GM23338 (cell line): ENCODE measurements at regions not wholly inside any gene's neighbourhood (a gene's known extent, or its start where the extent isn't known, plus 50 kb on each side); places are given as distances from the start of the nearest gene placed in this dataset.

Experiments
- ATAC-seq: fragments of 200-7000 bp; cut with Tn5 transposase; 3 replicates; pipeline ENCODE4 v1.9.1; 2020
- DNase-seq: peaks from one replicate; pipeline ENCODE4 v3.0.0-alpha.2; 2015; ENCODE audit warnings: low spot score
- H2AFZ ChIP-seq: fragments of 200-600 bp; sonication (generic); 2 replicates; pipeline ENCODE4 v1.8.0; 2016; ENCODE audit warnings: antibody characterized with exemption, mild to moderate bottlenecking, moderate library complexity
- H3F3A ChIP-seq: fragments of 200-600 bp; sonication (generic); replicated peaks from 2 replicates; pipeline ENCODE4 v1.8.0; 2017; ENCODE audit warnings: antibody characterized with exemption, mixed run types, low read depth
- H3K27ac ChIP-seq: fragments of 200-600 bp; sonication (generic); 2 replicates; pipeline ENCODE4 v1.6.1; 2016; ENCODE audit warnings: low read depth
- H3K27me3 ChIP-seq: fragments of 200-600 bp; sonication (generic); 2 replicates; pipeline ENCODE4 v1.8.0; 2016; ENCODE audit warnings: mild to moderate bottlenecking, mixed run types, moderate library complexity; ENCODE audit not compliant: insufficient read depth
- H3K36me3 ChIP-seq: fragments of 200-600 bp; sonication (generic); 2 replicates; pipeline ENCODE4 v1.8.0; 2016; ENCODE audit warnings: mild to moderate bottlenecking; ENCODE audit not compliant: insufficient read depth
- H3K4me1 ChIP-seq: fragments of 200-600 bp; sonication (generic); 2 replicates; pipeline ENCODE4 v1.8.0; 2016; ENCODE audit warnings: mild to moderate bottlenecking, moderate library complexity; ENCODE audit not compliant: insufficient read depth
- H3K4me2 ChIP-seq: fragments of 200-600 bp; sonication (generic); 2 replicates; pipeline ENCODE4 v1.7.1; 2017; ENCODE audit warnings: mixed run types
- H3K4me3 ChIP-seq: fragments of 200-600 bp; sonication (generic); 2 replicates; pipeline ENCODE4 v1.6.1; 2016; ENCODE audit warnings: mixed run types
- H3K79me2 ChIP-seq: fragments of 200-600 bp; sonication (generic); replicated peaks from 2 replicates; pipeline ENCODE4 v1.8.0; 2017; ENCODE audit warnings: mild to moderate bottlenecking; ENCODE audit not compliant: insufficient read depth
- H3K9me2 ChIP-seq: fragments of 200-600 bp; sonication (generic); 2 replicates; pipeline ENCODE4 v1.8.0; 2017; ENCODE audit not compliant: insufficient read depth
- H4K20me1 ChIP-seq: fragments of 200-600 bp; sonication (generic); replicated peaks from 2 replicates; pipeline ENCODE4 v1.8.0; 2017; ENCODE audit warnings: mild to moderate bottlenecking; ENCODE audit not compliant: insufficient read depth
- H3K27ac Mint-ChIP-seq: 2 replicates; pipeline ENCODE4 v1.8.0; 2020; ENCODE audit warnings: inconsistent platforms, mild to moderate bottlenecking, moderate library complexity, mixed read lengths
- H3K27me3 Mint-ChIP-seq: 3 replicates; pipeline ENCODE4 v1.8.0; 2022; ENCODE audit warnings: low read depth, mild to moderate bottlenecking, moderate library complexity, mixed read lengths, inconsistent platforms; ENCODE audit not compliant: insufficient read depth, poor library complexity
- H3K36me3 Mint-ChIP-seq: 3 replicates; pipeline ENCODE4 v1.8.0; 2021; ENCODE audit warnings: low read depth, mild to moderate bottlenecking, inconsistent platforms, moderate library complexity, mixed read lengths
- H3K4me1 Mint-ChIP-seq: 3 replicates; pipeline ENCODE4 v1.8.0; 2020; ENCODE audit warnings: mild to moderate bottlenecking, inconsistent platforms, mixed read lengths
- H3K4me3 Mint-ChIP-seq: 3 replicates; pipeline ENCODE4 v1.8.0; 2021; ENCODE audit warnings: moderate library complexity, mild to moderate bottlenecking, inconsistent platforms, mixed read lengths
- H3K9me3 Mint-ChIP-seq: 3 replicates; pipeline ENCODE4 v1.8.0; 2020; ENCODE audit warnings: moderate library complexity, mild to moderate bottlenecking, inconsistent platforms, mixed read lengths
- CREB1 ChIP-seq: fragments of 250-450 bp; sonication (Bioruptor Pico); IDR thresholded peaks from 2 replicates; pipeline ENCODE4 v1.5.0; 2020; ENCODE audit warnings: low read depth, mild to moderate bottlenecking, moderate library complexity
- CTCF ChIP-seq, 2 experiments: fragments of 200-600 bp in 1 of 2; sonication (generic) in 1 of 2; conservative IDR thresholded peaks; 2 replicates each; pipeline versions ENCODE4 v1.5.1 to v1.6.1; 2016 to 2017; ENCODE audit warnings: antibody characterized with exemption in 2 of 2, low read depth in 2 of 2, mild to moderate bottlenecking in 2 of 2, moderate library complexity in 1 of 2
- EZH2 ChIP-seq: fragments of 200-600 bp; sonication (generic); IDR thresholded peaks from one replicate; pipeline ENCODE4 v1.8.0; 2017; ENCODE audit warnings: antibody characterized with exemption, mild to moderate bottlenecking, low read depth; ENCODE audit not compliant: unreplicated experiment
- EZH2phosphoT487 ChIP-seq: fragments of 200-600 bp; sonication (generic); IDR thresholded peaks from one replicate; pipeline ENCODE4 v1.8.1; 2018; ENCODE audit warnings: antibody characterized with exemption; ENCODE audit not compliant: unreplicated experiment
- JUNB ChIP-seq: IDR thresholded peaks from one replicate; pipeline ENCODE4 v1.6.1; 2016; ENCODE audit warnings: antibody characterized with exemption; ENCODE audit not compliant: unreplicated experiment
- NANOG ChIP-seq: IDR thresholded peaks from 2 replicates; pipeline ENCODE4 v1.6.1; 2016; ENCODE audit warnings: antibody characterized with exemption, borderline replicate concordance
- POLR2AphosphoS5 ChIP-seq: IDR thresholded peaks from 2 replicates; pipeline ENCODE4 v1.6.1; 2016; ENCODE audit warnings: antibody characterized with exemption, low read depth
- STAT1 ChIP-seq: IDR thresholded peaks from one replicate; pipeline ENCODE4 v1.6.1; 2016; ENCODE audit warnings: antibody characterized with exemption; ENCODE audit not compliant: unreplicated experiment
- ZNF114 ChIP-seq: fragments of 250-450 bp; sonication (Bioruptor Pico); IDR thresholded peaks from 2 replicates; pipeline ENCODE4 v1.5.0; 2020; ENCODE audit warnings: mild to moderate bottlenecking, moderate library complexity
- ZNF331 ChIP-seq: fragments of 250-450 bp; sonication (Bioruptor Pico); IDR thresholded peaks from 2 replicates; pipeline ENCODE4 v1.5.0; 2020; ENCODE audit warnings: low read depth, mild to moderate bottlenecking, moderate library complexity
- ZNF462 ChIP-seq: fragments of 250-450 bp; sonication (Bioruptor Pico); IDR thresholded peaks from 2 replicates; pipeline ENCODE4 v1.5.0; 2020; ENCODE audit warnings: mild to moderate bottlenecking, moderate library complexity
- TF ChIP-seq, protein P1 (sequence below): IDR thresholded peaks from 2 replicates; pipeline ENCODE4 v1.6.1; 2016; ENCODE audit warnings: antibody characterized with exemption
- TF ChIP-seq, protein P2 (sequence below): IDR thresholded peaks from one replicate; pipeline ENCODE4 v1.6.1; 2018; ENCODE audit warnings: antibody characterized with exemption; ENCODE audit not compliant: unreplicated experiment

DNA sequence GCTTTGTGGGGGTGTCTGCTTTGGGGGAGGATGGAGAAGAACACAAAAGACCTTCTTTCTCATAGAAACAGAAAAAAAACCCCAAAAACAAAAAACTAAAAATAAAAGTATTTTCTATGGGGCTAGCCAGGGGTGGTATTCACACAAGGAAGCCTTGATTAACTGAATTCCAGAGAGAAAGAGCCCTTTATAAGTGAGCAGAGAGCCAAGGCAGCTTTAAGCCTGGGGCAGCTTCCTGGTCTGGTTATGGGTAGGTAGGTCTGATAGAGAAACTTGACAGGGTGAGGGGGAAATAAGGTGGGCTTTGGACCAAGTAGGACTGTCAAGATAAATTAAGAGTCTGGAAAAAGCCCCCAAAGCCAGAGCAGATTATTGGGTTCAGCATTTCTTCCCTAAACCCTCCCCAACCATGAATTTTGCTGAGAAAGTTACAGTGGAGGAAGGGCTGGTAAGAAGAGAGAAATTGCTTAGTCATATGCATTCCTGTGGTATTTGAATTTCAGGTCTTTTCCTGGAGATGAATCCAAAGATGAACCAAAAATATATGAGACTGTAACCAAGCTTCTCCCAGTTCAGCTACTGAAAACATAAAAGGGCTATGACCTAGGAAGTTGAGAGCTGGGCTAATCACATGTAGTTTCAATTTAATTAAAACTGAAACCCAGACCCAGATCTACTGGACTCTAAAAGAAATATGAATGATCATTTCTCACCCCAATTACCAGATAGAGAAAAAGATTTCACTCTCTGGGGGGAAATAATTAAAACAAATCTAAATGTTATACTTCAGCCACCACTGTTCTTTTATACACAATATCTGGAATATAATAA is 144.8 kb downstream of the TBC1D30 start:
- Mint-ChIP-seq H3K9me3 (peaks cover 9% of the 10 kb centered on the region), H3K4me3 (no peak overlapping the region), H3K27ac (peak overlapping the region; percentile 91), H3K4me1 (peaks cover 4% of the 10 kb centered on the region; the same call in 2 of the 3 replicates), H3K27me3 (peaks cover 4% of the 10 kb centered on the region), H3K36me3 (peaks cover 9% of the 10 kb centered on the region; the same call in 1 of the 3 replicates)
- Histone ChIP-seq H3K4me1 (peaks cover 6% of the 10 kb centered on the region; the same call in 1 of the 2 replicates), H3K4me2 (no peak overlapping the region), H2AFZ (peak overlapping the region; percentile 81; the same call in 1 of the 2 replicates), H3K4me3 (no peak overlapping the region), H3F3A (no peaks in the 10 kb centered on the region), H4K20me1 (no peaks in the 10 kb centered on the region), H3K9me2 (peaks cover 11% of the 10 kb centered on the region; the same call in 1 of the 2 replicates), H3K27me3 (no peaks in the 10 kb centered on the region), H3K27ac (peak overlapping the region; percentile 7; the same call in 1 of the 2 replicates), H3K79me2 (no peaks in the 10 kb centered on the region), H3K36me3 (0 out of 2 replicates have a peak, but pooled peaks cover 6% of the 10 kb centered on the region)
- ATAC-seq (peak; percentile 50; the same call in 2 of the 3 replicates), DNase-seq (peak; percentile 12)
- TF ChIP-seq CTCF (conservative IDR thresholded peaks at IDR 0.05; ENCODE audit: low read depth in 2 of 2) (no peak), CREB1 (CRISPR knock-in tag) (no peak), ZNF462 (CRISPR knock-in tag) (no peak), POLR2AphosphoS5 (no peak), NANOG (no peak), STAT1 (no peak), ZNF114 (CRISPR knock-in tag) (no peak), JUNB (no peak), EZH2phosphoT487 (no peak), ZNF331 (no peak), EZH2 (no peak)
- TF ChIP-seq, protein P1, sequence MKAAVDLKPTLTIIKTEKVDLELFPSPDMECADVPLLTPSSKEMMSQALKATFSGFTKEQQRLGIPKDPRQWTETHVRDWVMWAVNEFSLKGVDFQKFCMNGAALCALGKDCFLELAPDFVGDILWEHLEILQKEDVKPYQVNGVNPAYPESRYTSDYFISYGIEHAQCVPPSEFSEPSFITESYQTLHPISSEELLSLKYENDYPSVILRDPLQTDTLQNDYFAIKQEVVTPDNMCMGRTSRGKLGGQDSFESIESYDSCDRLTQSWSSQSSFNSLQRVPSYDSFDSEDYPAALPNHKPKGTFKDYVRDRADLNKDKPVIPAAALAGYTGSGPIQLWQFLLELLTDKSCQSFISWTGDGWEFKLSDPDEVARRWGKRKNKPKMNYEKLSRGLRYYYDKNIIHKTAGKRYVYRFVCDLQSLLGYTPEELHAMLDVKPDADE = no peak
- TF ChIP-seq, protein P2, sequence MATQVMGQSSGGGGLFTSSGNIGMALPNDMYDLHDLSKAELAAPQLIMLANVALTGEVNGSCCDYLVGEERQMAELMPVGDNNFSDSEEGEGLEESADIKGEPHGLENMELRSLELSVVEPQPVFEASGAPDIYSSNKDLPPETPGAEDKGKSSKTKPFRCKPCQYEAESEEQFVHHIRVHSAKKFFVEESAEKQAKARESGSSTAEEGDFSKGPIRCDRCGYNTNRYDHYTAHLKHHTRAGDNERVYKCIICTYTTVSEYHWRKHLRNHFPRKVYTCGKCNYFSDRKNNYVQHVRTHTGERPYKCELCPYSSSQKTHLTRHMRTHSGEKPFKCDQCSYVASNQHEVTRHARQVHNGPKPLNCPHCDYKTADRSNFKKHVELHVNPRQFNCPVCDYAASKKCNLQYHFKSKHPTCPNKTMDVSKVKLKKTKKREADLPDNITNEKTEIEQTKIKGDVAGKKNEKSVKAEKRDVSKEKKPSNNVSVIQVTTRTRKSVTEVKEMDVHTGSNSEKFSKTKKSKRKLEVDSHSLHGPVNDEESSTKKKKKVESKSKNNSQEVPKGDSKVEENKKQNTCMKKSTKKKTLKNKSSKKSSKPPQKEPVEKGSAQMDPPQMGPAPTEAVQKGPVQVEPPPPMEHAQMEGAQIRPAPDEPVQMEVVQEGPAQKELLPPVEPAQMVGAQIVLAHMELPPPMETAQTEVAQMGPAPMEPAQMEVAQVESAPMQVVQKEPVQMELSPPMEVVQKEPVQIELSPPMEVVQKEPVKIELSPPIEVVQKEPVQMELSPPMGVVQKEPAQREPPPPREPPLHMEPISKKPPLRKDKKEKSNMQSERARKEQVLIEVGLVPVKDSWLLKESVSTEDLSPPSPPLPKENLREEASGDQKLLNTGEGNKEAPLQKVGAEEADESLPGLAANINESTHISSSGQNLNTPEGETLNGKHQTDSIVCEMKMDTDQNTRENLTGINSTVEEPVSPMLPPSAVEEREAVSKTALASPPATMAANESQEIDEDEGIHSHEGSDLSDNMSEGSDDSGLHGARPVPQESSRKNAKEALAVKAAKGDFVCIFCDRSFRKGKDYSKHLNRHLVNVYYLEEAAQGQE = no peak
